SK-N-SH treated with all-trans-retinoic acid at 6 μM for 48 hours (cell line): ENCODE measurements at regions not wholly inside any gene's neighbourhood (a gene's known extent, or its start where the extent isn't known, plus 50 kb on each side); places are given as distances from the start of the nearest gene placed in this dataset.

Source experiments
- ARNTL ChIP-seq: fragments of 450-650 bp; formaldehyde crosslinking; IDR thresholded peaks from 2 replicates; pipeline ENCODE4 v1.5.0; 2020; ENCODE audit warnings: low read depth, mild to moderate bottlenecking, moderate library complexity, borderline replicate concordance
- CREB5 ChIP-seq: fragments of 250-450 bp; sonication (Bioruptor Pico); IDR thresholded peaks from 2 replicates; pipeline ENCODE4 v1.5.1; 2020; ENCODE audit warnings: low read depth, mild to moderate bottlenecking, moderate library complexity
- CSDC2 ChIP-seq: fragments of 250-450 bp; sonication (Bioruptor Pico); IDR thresholded peaks from 2 replicates; pipeline ENCODE4 v1.5.0; 2020; ENCODE audit warnings: mild to moderate bottlenecking, moderate library complexity
- ISL1 ChIP-seq: fragments of 250-450 bp; sonication (Bioruptor Pico); IDR thresholded peaks from 2 replicates; pipeline ENCODE4 v2.1.2; 2022; ENCODE audit warnings: mild to moderate bottlenecking, moderate library complexity
- PATZ1 ChIP-seq: fragments of 250-450 bp; sonication (Bioruptor Pico); IDR thresholded peaks from 2 replicates; pipeline ENCODE4 v1.8.0; 2020; ENCODE audit warnings: mild to moderate bottlenecking, moderate library complexity, borderline replicate concordance
- RARB ChIP-seq: fragments of 250-450 bp; sonication (Bioruptor Pico); IDR thresholded peaks from 2 replicates; pipeline ENCODE4 v1.8.0; 2021; ENCODE audit warnings: mild to moderate bottlenecking, moderate library complexity
- ZC3H10 ChIP-seq: fragments of 250-450 bp; sonication (Bioruptor Pico); IDR thresholded peaks from 2 replicates; pipeline ENCODE4 v1.5.1; 2021; ENCODE audit warnings: mild to moderate bottlenecking, moderate library complexity
- ZFP3 ChIP-seq: fragments of 250-450 bp; sonication (Bioruptor Pico); IDR thresholded peaks from 2 replicates; pipeline ENCODE4 v1.5.0; 2020; ENCODE audit warnings: mild to moderate bottlenecking, moderate library complexity
- ZFP30 ChIP-seq: fragments of 450-650 bp; formaldehyde crosslinking; IDR thresholded peaks from 2 replicates; pipeline ENCODE4 v1.5.0; 2022; ENCODE audit warnings: mild to moderate bottlenecking, moderate library complexity
- TF ChIP-seq, protein P1 (sequence below): fragments of 250-450 bp; sonication (Bioruptor Pico); IDR thresholded peaks from 2 replicates; pipeline ENCODE4 v1.5.0; 2020; ENCODE audit warnings: mild to moderate bottlenecking, moderate library complexity

DNA sequence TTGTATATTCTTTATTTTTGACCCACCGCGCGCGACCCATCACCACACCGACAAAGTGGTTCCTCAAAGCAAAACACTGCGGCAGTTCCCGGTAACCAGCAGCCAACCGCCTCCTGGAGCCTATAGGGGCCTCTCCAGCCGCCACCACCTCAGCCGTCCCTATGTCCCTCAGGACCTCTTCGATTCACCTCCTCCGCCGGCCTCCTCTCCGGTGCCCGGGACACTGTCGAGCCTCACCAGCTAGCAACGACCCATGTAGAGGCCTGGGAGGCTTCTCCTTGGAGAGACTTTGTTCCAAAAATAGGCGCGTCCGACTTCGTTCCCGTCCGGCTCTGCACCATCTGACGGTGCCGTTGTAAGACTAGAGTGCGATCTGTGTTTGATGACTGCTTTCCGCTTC is 158.8 kb downstream of the HGF start:
- no peak for TF ChIP-seq PATZ1 (CRISPR knock-in tag)
- no peak for TF ChIP-seq CSDC2 (CRISPR knock-in tag)
- TF ChIP-seq CREB5 (CRISPR knock-in tag): no peak
- no peak for TF ChIP-seq ZFP30
- TF ChIP-seq RARB (CRISPR knock-in tag): no peak
- TF ChIP-seq ARNTL (CRISPR knock-in tag): no peak
- TF ChIP-seq ISL1 (CRISPR knock-in tag): no peak
- no peak for TF ChIP-seq ZFP3 (CRISPR knock-in tag)
- TF ChIP-seq, protein P1, sequence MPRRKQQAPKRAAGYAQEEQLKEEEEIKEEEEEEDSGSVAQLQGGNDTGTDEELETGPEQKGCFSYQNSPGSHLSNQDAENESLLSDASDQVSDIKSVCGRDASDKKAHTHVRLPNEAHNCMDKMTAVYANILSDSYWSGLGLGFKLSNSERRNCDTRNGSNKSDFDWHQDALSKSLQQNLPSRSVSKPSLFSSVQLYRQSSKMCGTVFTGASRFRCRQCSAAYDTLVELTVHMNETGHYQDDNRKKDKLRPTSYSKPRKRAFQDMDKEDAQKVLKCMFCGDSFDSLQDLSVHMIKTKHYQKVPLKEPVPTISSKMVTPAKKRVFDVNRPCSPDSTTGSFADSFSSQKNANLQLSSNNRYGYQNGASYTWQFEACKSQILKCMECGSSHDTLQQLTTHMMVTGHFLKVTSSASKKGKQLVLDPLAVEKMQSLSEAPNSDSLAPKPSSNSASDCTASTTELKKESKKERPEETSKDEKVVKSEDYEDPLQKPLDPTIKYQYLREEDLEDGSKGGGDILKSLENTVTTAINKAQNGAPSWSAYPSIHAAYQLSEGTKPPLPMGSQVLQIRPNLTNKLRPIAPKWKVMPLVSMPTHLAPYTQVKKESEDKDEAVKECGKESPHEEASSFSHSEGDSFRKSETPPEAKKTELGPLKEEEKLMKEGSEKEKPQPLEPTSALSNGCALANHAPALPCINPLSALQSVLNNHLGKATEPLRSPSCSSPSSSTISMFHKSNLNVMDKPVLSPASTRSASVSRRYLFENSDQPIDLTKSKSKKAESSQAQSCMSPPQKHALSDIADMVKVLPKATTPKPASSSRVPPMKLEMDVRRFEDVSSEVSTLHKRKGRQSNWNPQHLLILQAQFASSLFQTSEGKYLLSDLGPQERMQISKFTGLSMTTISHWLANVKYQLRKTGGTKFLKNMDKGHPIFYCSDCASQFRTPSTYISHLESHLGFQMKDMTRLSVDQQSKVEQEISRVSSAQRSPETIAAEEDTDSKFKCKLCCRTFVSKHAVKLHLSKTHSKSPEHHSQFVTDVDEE: no peak
- no peak for TF ChIP-seq ZC3H10 (CRISPR knock-in tag)
